ENCODE measurements at regions not wholly inside any gene's neighbourhood (a gene's known extent, or its start where the extent isn't known, plus 50 kb on each side); places are given as distances from the start of the nearest gene placed in this dataset.
A peak's percentile ranks its signal among the peaks of the same experiment; 100 is the strongest.

GRCh38 chr9:95608341-95608740, 91.6 kb upstream of the PTCH1 start:
- intact Hi-C loops (cut with DNase I) = no loop called here
- DNase-seq (ENCODE audit: low spot score) = no peak

- intact Hi-C loops (cut with DNase I) = no loop called here
Measured at GRCh38 chr9:95607507-95607906, 90.7 kb upstream of the PTCH1 start.

GRCh38 chr9:95606489-95607350, 89.9 kb upstream of the PTCH1 start:
- peak; percentile 35 for DNase-seq (ENCODE audit: low spot score)
- intact Hi-C loops (cut with DNase I) = no loop called here

More at GRCh38 chr9:95607507-95607906, 90.7 kb upstream of the PTCH1 start:
- DNase-seq (ENCODE audit: low spot score) = no peak

GRCh38 chr9:95605816-95606488, 89.2 kb upstream of the PTCH1 start:
- intact Hi-C loops (cut with DNase I) = no loop called here

GRCh38 chr9:95605101-95605500, 88.3 kb upstream of the PTCH1 start:
- intact Hi-C loops (cut with DNase I) = no loop called here
- peak; percentile 14 for DNase-seq (ENCODE audit: low spot score)

More at GRCh38 chr9:95605816-95606488, 89.2 kb upstream of the PTCH1 start:
- DNase-seq (ENCODE audit: low spot score) = peak; percentile 67

GRCh38 chr9:95598236-95598635, 81.5 kb upstream of the PTCH1 start:
- intact Hi-C loops (cut with DNase I) = no loop called here
- no peak for DNase-seq (ENCODE audit: low spot score)

GRCh38 chr9:95595721-95596295, 79.0 kb upstream of the PTCH1 start:
- peak; percentile 76 for DNase-seq (ENCODE audit: low spot score)
- intact Hi-C loops (cut with DNase I) = no loop called here

GRCh38 chr9:95592931-95593330, 76.2 kb upstream of the PTCH1 start:
- intact Hi-C loops (cut with DNase I) = no loop called here
- DNase-seq (ENCODE audit: low spot score) = no peak

- intact Hi-C loops (cut with DNase I) = no loop called here
- peak; percentile 40 for DNase-seq (ENCODE audit: low spot score)
Measured at GRCh38 chr9:95588724-95589588, 72.2 kb upstream of the PTCH1 start.

- DNase-seq (ENCODE audit: low spot score) = no peak
- intact Hi-C loops (cut with DNase I) = no loop called here
Measured at GRCh38 chr9:95587021-95587964, 70.5 kb upstream of the PTCH1 start.

GRCh38 chr9:95586326-95586725, 69.6 kb upstream of the PTCH1 start:
- intact Hi-C loops (cut with DNase I) = no loop called here
- peak; percentile 25 for DNase-seq (ENCODE audit: low spot score)

GRCh38 chr9:95585824-95586223, 69.1 kb upstream of the PTCH1 start:
- intact Hi-C loops (cut with DNase I) = no loop called here
- DNase-seq (ENCODE audit: low spot score) = peak; percentile 46

GRCh38 chr9:95584176-95584575, 67.4 kb upstream of the PTCH1 start:
- intact Hi-C loops (cut with DNase I) = no loop called here
- DNase-seq (ENCODE audit: low spot score) = peak; percentile 62

GRCh38 chr9:95581900-95582299, 65.1 kb upstream of the PTCH1 start:
- intact Hi-C loops (cut with DNase I) = no loop called here
- DNase-seq (ENCODE audit: low spot score) = no peak

GRCh38 chr9:95580812-95581761, 64.3 kb upstream of the PTCH1 start:
- DNase-seq (ENCODE audit: low spot score) = no peak
- intact Hi-C loops (cut with DNase I) = no loop called here

- no peak for DNase-seq (ENCODE audit: low spot score)
- intact Hi-C loops (cut with DNase I) = no loop called here
Measured at GRCh38 chr9:95574866-95575553, 58.2 kb upstream of the PTCH1 start.

- intact Hi-C loops (cut with DNase I) = no loop called here
- no peak for DNase-seq (ENCODE audit: low spot score)
Measured at GRCh38 chr9:95574176-95574575, 57.4 kb upstream of the PTCH1 start.
